Peyer's patch (tissue), 4 donors: ENCODE measurements at regions not wholly inside any gene's neighbourhood (a gene's known extent, or its start where the extent isn't known, plus 50 kb on each side); places are given as distances from the start of the nearest gene placed in this dataset.

Experiments
- DNase-seq, 3 donors: peaks; one replicate each; pipeline ENCODE4 v3.0.0-alpha.2; 2017 to 2019
- H3K27ac ChIP-seq, 4 donors: fragments of 200-600 bp; sonication (generic); one replicate each; pipeline ENCODE4 v1.5.1; 2016 to 2019
- H3K27me3 ChIP-seq, 2 donors: fragments of 200-600 bp; sonication (generic); one replicate each; pipeline ENCODE4 v1.5.1; 2019
- H3K36me3 ChIP-seq, 3 donors: fragments of 200-600 bp; sonication (generic); one replicate each; pipeline ENCODE4 v1.5.1; 2016 to 2019
- H3K4me1 ChIP-seq, 4 donors: fragments of 200-600 bp; sonication (generic); one replicate each; pipeline ENCODE4 v1.5.1; 2016 to 2019
- H3K4me3 ChIP-seq, 4 donors: fragments of 200-600 bp; sonication (generic); 1 replicate in 3 of 4; 2 replicates in 1 of 4; pipeline ENCODE4 v1.5.1; 2016 to 2019; ENCODE audit warnings: mild to moderate bottlenecking in 1 of 4
- H3K9me3 ChIP-seq, 4 donors: fragments of 200-600 bp; sonication (generic); one replicate each; pipeline ENCODE4 v1.5.1; 2016 to 2019; ENCODE audit warnings: mild to moderate bottlenecking in 1 of 4
- POLR2A ChIP-seq, 2 donors: fragments of 450-650 bp; IDR thresholded peaks; one replicate each; pipeline ENCODE4 v1.5.1; 2017; ENCODE audit warnings: antibody characterized with exemption in 2 of 2, mild to moderate bottlenecking in 2 of 2, moderate library complexity in 2 of 2
- TF ChIP-seq, protein P1 (sequence below), 6 experiments: fragments of 450-650 bp in 4 of 6; fragments of 200-600 bp in 2 of 6; sonication (generic) in 1 of 6; IDR thresholded peaks; one replicate each; pipeline ENCODE4 v1.5.1; 2017 to 2019; ENCODE audit warnings: antibody characterized with exemption in 6 of 6, mild to moderate bottlenecking in 3 of 6, moderate library complexity in 1 of 6

DNA sequence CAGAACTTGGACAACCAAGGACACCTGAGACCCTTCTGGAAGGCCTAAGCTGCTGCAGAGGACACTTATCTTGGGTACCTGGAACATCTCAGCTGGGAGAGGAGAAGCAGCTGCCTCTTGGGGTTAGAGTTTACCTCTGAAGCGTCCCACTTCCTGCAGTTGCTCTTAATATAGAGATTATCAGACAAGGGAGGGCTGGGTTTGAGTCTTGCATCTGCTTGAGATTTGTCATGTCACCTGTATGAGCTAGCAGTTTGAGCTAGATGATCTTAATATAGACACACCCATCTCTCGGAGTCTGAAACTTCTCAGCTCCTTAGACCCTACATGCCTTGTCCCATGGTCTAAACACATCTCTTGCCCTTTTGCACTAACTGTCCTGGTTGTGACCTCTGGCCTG lies 93.1 kb upstream of the CCL1 start:
- Histone ChIP-seq H3K4me1 (no peaks in the 10 kb centered on the region), H3K9me3 (no peaks in the 10 kb centered on the region), H3K4me3 (no peak overlapping the region), H3K36me3 (no peaks in the 10 kb centered on the region), H3K27me3 (no peaks in the 10 kb centered on the region), H3K27ac (no peak overlapping the region)
- no peak for TF ChIP-seq POLR2A (IDR thresholded peaks at IDR 0.05)
- TF ChIP-seq, protein P1, sequence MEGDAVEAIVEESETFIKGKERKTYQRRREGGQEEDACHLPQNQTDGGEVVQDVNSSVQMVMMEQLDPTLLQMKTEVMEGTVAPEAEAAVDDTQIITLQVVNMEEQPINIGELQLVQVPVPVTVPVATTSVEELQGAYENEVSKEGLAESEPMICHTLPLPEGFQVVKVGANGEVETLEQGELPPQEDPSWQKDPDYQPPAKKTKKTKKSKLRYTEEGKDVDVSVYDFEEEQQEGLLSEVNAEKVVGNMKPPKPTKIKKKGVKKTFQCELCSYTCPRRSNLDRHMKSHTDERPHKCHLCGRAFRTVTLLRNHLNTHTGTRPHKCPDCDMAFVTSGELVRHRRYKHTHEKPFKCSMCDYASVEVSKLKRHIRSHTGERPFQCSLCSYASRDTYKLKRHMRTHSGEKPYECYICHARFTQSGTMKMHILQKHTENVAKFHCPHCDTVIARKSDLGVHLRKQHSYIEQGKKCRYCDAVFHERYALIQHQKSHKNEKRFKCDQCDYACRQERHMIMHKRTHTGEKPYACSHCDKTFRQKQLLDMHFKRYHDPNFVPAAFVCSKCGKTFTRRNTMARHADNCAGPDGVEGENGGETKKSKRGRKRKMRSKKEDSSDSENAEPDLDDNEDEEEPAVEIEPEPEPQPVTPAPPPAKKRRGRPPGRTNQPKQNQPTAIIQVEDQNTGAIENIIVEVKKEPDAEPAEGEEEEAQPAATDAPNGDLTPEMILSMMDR (IDR thresholded peaks at IDR 0.05), result no peak
- DNase-seq, result no peak

DNA sequence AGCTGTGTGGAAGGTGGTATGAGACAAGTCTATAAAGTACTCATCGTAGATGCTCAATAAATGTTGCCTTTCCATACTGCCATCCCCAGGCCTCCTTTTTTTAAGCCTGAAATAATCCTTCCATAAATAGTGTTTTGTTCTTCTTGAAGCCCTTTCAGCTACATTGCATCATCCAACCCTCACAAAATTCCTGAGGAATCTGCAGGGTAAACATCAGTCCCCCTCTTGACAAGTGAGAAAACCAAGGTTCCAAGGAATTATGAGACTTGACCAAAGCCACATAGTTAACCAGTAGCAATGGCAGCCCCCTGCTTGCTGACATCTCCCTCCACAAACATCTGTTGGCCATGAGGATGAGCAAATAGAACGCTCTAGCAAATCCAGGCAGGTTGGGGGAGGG lies 89.7 kb upstream of the CCL1 start:
- no peak for TF ChIP-seq POLR2A (IDR thresholded peaks at IDR 0.05)
- TF ChIP-seq, protein P1 (IDR thresholded peaks at IDR 0.05), result no peak
- no peak for DNase-seq
- Histone ChIP-seq H3K36me3 (no peaks in the 10 kb centered on the region), H3K4me3 (no peak overlapping the region), H3K9me3 (no peaks in the 10 kb centered on the region), H3K27ac (no peak overlapping the region), H3K27me3 (no peaks in the 10 kb centered on the region), H3K4me1 (no peaks in the 10 kb centered on the region)

DNA sequence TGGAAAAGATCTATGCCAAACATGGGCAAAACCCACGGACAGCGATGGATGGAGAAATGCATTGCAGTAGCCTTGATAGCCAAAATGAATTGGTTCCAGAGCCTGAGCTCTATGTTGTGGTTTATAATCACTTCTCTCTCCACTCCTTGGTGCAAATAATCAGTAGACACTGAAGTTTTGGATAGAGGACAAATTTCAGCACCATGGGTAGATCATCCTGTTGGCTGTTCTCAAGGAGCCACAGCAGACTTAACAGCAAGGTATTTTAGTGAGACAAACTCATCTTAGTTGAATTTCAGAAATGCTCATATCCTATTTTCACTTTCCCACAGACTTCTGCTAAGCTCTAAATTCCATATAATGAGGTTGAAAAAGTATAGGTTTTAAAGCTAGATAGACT lies 88.3 kb upstream of the CCL1 start:
- TF ChIP-seq, protein P1 (IDR thresholded peaks at IDR 0.05), result no peak
- no peak for TF ChIP-seq POLR2A (IDR thresholded peaks at IDR 0.05)
- no peaks in the 10 kb centered on the region for H3K9me3 ChIP-seq
- H3K27ac ChIP-seq, result no peak overlapping the region
- H3K4me1 ChIP-seq, result no peaks in the 10 kb centered on the region
- H3K27me3 ChIP-seq, result no peaks in the 10 kb centered on the region
- no peaks in the 10 kb centered on the region for H3K36me3 ChIP-seq
- DNase-seq, result no peak
- no peak overlapping the region for H3K4me3 ChIP-seq

DNA sequence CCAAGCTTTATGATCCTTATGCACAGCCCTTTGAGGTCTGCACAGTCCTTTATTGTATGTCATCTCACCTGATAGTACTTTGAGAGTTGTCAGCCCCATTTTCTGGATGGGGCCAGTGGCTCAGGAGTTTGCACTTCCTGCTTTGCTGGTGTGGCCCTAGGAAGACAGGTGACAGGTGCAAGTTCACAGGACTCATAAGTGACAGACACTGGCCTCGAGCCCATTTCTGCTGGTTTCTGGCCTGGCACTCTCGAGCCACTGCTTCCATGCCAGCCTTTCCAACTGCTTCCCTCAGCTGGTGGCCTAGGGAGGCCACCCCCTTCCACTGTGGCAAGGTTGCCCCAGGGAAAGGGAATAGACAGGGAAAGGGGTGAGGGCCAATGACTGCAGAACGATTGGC lies 84.4 kb upstream of the CCL1 start:
- no peak for DNase-seq
- Histone ChIP-seq H3K36me3 (no peaks in the 10 kb centered on the region), H3K4me3 (no peak overlapping the region), H3K27ac (no peak overlapping the region), H3K27me3 (no peaks in the 10 kb centered on the region), H3K4me1 (no peaks in the 10 kb centered on the region), H3K9me3 (no peaks in the 10 kb centered on the region)
- TF ChIP-seq, protein P1 (IDR thresholded peaks at IDR 0.05), result no peak
- no peak for TF ChIP-seq POLR2A (IDR thresholded peaks at IDR 0.05)

DNA sequence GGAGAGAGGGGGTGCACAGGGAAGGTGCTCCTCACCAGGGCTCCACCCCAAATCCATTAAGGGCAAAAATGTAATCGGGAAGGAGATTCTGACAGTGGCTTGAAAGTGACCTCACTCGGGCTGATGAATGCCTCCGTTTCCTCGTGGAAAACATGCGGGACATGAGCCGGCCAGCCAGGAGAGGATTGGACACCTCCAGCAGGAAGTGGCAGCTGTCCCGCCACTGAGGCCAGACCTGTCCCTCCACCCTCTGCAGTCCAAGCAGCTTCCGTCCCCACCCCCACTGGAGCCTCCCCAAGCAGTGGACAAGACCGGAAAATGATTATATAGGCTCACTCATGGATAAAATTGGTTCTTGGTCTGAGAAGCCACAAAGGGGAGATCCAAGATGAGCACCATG lies 82.1 kb upstream of the CCL1 start:
- H3K36me3 ChIP-seq, result no peaks in the 10 kb centered on the region
- H3K27me3 ChIP-seq, result no peaks in the 10 kb centered on the region
- H3K27ac ChIP-seq, result no peak overlapping the region
- no peaks in the 10 kb centered on the region for H3K9me3 ChIP-seq
- no peaks in the 10 kb centered on the region for H3K4me1 ChIP-seq
- TF ChIP-seq POLR2A (IDR thresholded peaks at IDR 0.05), result no peak
- TF ChIP-seq, protein P1 (IDR thresholded peaks at IDR 0.05), result no peak
- H3K4me3 ChIP-seq, result no peak overlapping the region
- DNase-seq, result no peak
